ENCODE measurements at regions not wholly inside any gene's neighbourhood (a gene's known extent, or its start where the extent isn't known, plus 50 kb on each side); places are given as distances from the start of the nearest gene placed in this dataset.

DNA sequence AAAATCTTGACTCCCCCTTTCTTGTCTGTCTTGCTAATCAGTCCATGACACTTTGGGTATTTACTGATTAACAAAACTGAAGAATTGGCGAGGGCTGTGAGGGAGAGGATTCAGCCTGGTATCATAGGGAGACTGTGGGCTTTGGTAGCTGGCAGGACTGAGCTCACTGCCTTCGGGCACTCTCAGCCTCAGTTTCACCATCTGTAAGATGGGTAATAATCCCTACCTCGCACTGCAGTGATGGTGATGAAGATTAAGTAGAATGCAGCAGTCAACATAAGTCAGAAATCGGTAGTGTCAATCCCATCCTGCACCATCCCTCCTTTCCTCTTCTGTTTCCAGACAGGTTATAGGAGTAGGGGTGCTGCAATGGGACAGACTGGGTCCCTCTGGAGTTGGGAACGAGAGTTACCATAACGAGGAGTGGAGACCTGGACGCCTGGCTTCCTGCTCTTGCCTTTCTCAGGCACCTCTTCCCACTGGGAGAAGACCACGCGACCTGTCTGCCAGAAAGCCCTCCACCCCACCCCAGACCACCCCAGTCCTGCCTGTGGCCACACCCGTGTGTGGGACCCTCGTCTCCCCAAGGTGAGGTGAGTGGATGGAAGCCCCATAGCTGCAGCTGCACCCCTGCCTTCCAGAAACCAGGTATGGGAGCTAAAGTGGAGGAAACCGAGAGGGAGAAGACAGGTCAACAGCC is 99.1 kb downstream of the SNX5 start:
- H3K79me2 ChIP-seq (replicated peaks; ENCODE audit: insufficient read depth, low read length): no peaks in the 10 kb centered on the region
- no peaks in the 10 kb centered on the region for H3K27me3 ChIP-seq (ENCODE audit: insufficient read depth, low read depth, low read length)
- H3F3A ChIP-seq (ENCODE audit: insufficient read depth, low read length, poor library complexity, severe bottlenecking): no peaks in the 10 kb centered on the region
- no peak for TF ChIP-seq RAD21 (conservative IDR thresholded peaks at IDR 0.05)
- TF ChIP-seq CTCF (IDR thresholded peaks at IDR 0.05; ENCODE audit: poor library complexity, severe bottlenecking): no peak
- TF ChIP-seq TAF1 (IDR thresholded peaks at IDR 0.05; ENCODE audit: low read depth): no peak
- no peak for TF ChIP-seq SMC3 (conservative IDR thresholded peaks at IDR 0.05; ENCODE audit: poor library complexity)
- TF ChIP-seq REST (IDR thresholded peaks at IDR 0.05; ENCODE audit: borderline replicate concordance): no peak
- TF ChIP-seq EP300 (conservative IDR thresholded peaks at IDR 0.05; ENCODE audit: poor library complexity, severe bottlenecking): no peak
- H4K20me1 ChIP-seq (ENCODE audit: insufficient read depth): no peaks in the 10 kb centered on the region
- H3K9ac ChIP-seq (ENCODE audit: low read length): no peak overlapping the region
- no peak overlapping the region for H3K27ac ChIP-seq (ENCODE audit: low read length)
- H3K9me2 ChIP-seq (ENCODE audit: insufficient read depth, low read length): no peaks in the 10 kb centered on the region
- H3K4me2 ChIP-seq (ENCODE audit: low read length): no peak overlapping the region
- no peaks in the 10 kb centered on the region for H3K9me3 ChIP-seq (ENCODE audit: low read length)
- no peak overlapping the region for H2AFZ ChIP-seq (ENCODE audit: low read depth, low read length)
- H3K36me3 ChIP-seq (ENCODE audit: insufficient read depth, low read length): no peaks in the 10 kb centered on the region
- H3K4me3 ChIP-seq (ENCODE audit: low read length): no peak overlapping the region

DNA sequence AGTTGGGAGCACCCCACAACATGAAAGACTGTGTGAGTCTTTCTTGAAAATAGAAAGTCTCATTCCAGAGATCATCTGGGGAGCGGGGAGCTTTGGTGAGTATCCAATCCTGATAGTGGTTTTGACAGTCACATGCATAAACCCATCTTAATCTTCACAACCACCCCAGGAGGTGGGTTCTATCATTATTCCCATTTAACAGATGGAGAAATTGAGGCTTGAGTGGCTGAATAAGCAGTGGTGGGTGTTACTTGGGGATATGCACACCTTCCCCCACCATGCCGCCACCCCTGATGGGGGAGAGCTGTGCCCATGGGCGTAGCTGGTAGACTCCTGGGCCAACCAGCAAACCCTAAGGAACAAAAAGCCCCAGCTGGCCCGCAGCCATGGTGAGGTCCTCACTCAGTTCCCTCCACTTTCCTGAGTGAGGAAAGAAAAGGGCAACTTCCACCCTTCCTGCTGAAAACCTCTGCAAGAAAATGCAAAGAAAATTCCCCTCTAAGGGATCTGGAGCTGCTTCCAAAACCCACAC is 99.8 kb downstream of the SNX5 start:
- Histone ChIP-seq H3K79me2 (replicated peaks; ENCODE audit: insufficient read depth, low read length) (no peaks in the 10 kb centered on the region), H3K9me3 (ENCODE audit: low read length) (no peaks in the 10 kb centered on the region), H3K27me3 (ENCODE audit: insufficient read depth, low read depth, low read length) (no peaks in the 10 kb centered on the region), H4K20me1 (ENCODE audit: insufficient read depth) (no peaks in the 10 kb centered on the region), H3K9me2 (ENCODE audit: insufficient read depth, low read length) (no peaks in the 10 kb centered on the region), H3K27ac (ENCODE audit: low read length) (no peak overlapping the region), H3K36me3 (ENCODE audit: insufficient read depth, low read length) (no peaks in the 10 kb centered on the region), H3K9ac (ENCODE audit: low read length) (no peak overlapping the region), H2AFZ (ENCODE audit: low read depth, low read length) (no peak overlapping the region), H3F3A (ENCODE audit: insufficient read depth, low read length, poor library complexity, severe bottlenecking) (no peaks in the 10 kb centered on the region), H3K4me3 (ENCODE audit: low read length) (no peak overlapping the region), H3K4me2 (ENCODE audit: low read length) (no peak overlapping the region)
- TF ChIP-seq CTCF (IDR thresholded peaks at IDR 0.05; ENCODE audit: poor library complexity, severe bottlenecking) (no peak), MXI1 (conservative IDR thresholded peaks at IDR 0.05; ENCODE audit: poor library complexity, severe bottlenecking) (no peak), POLR2AphosphoS5 (IDR thresholded peaks at IDR 0.05) (no peak), SMC3 (conservative IDR thresholded peaks at IDR 0.05; ENCODE audit: poor library complexity) (no peak), REST (IDR thresholded peaks at IDR 0.05; ENCODE audit: borderline replicate concordance) (no peak), EZH2 (IDR thresholded peaks at IDR 0.05; ENCODE audit: borderline replicate concordance, insufficient read depth, low read length, poor library complexity, severe bottlenecking) (no peak), TAF1 (IDR thresholded peaks at IDR 0.05; ENCODE audit: low read depth) (no peak), EP300 (conservative IDR thresholded peaks at IDR 0.05; ENCODE audit: poor library complexity, severe bottlenecking) (no peak), RAD21 (conservative IDR thresholded peaks at IDR 0.05) (no peak)

Measured in neural cell (in vitro differentiated cells).